Keratinocyte (primary cell): ENCODE measurements at regions not wholly inside any gene's neighbourhood (a gene's known extent, or its start where the extent isn't known, plus 50 kb on each side); places are given as distances from the start of the nearest gene placed in this dataset.

ENCODE experiments used
- DNase-seq: peaks from one replicate; pipeline ENCODE4 v3.0.0-alpha.2; 2011; ENCODE audit warnings: low read depth, missing footprints, low spot score
- FAIRE-seq: peaks from 2 replicates; lab custom pipeline; 2011; peaks lifted over from hg19 to GRCh38; lab: Jason Lieb, UNC
- H2AFZ ChIP-seq: 2 replicates; pipeline ENCODE4 v1.6.0; 2012; ENCODE audit warnings: low read length, control low read depth, inconsistent platforms; ENCODE audit not compliant: control insufficient read depth
- H3K27ac ChIP-seq: 2 replicates; pipeline ENCODE4 v1.5.1; 2011; ENCODE audit warnings: low read length; ENCODE audit not compliant: control insufficient read depth, insufficient read depth
- H3K27me3 ChIP-seq: 3 replicates; pipeline ENCODE4 v1.6.0; 2011; ENCODE audit warnings: low read length; ENCODE audit not compliant: control insufficient read depth, insufficient read depth; ENCODE audit errors: extremely low read depth
- H3K36me3 ChIP-seq, 2 experiments: 2 replicates in 1 of 2; 3 replicates in 1 of 2; pipeline ENCODE4 v1.5.1; 2011; ENCODE audit warnings: low read length in 2 of 2, mild to moderate bottlenecking in 1 of 2; ENCODE audit not compliant: control insufficient read depth in 2 of 2, insufficient read depth in 2 of 2; ENCODE audit errors: extremely low read depth in 1 of 2
- H3K4me1 ChIP-seq: 3 replicates; pipeline ENCODE4 v1.5.1; 2011; ENCODE audit warnings: low read length; ENCODE audit not compliant: control insufficient read depth, insufficient read depth; ENCODE audit errors: extremely low read depth
- H3K4me2 ChIP-seq: 3 replicates; pipeline ENCODE4 v1.6.0; 2011; ENCODE audit warnings: low read depth, low read length; ENCODE audit not compliant: control insufficient read depth, insufficient read depth; ENCODE audit errors: extremely low read depth
- H3K4me3 ChIP-seq, 3 experiments: fragments of 200-600 bp in 1 of 3; sonication (generic) in 1 of 3; 2 replicates in 2 of 3; 3 replicates in 1 of 3; pipeline ENCODE4 v1.5.1; 2011 to 2016; ENCODE audit warnings: low read length in 3 of 3, mild to moderate bottlenecking in 3 of 3, control low read depth in 2 of 3, inconsistent platforms in 1 of 3, low read depth in 1 of 3, mixed read lengths in 1 of 3, mixed run types in 1 of 3, moderate library complexity in 1 of 3; ENCODE audit not compliant: control insufficient read depth in 2 of 3, insufficient read depth in 2 of 3; ENCODE audit errors: extremely low read depth in 1 of 3
- H3K79me2 ChIP-seq: 2 replicates; pipeline ENCODE4 v1.6.0; 2012; ENCODE audit warnings: low read length; ENCODE audit not compliant: control insufficient read depth, insufficient read depth
- H3K9ac ChIP-seq: 3 replicates; pipeline ENCODE4 v1.6.0; 2011; ENCODE audit warnings: low read length; ENCODE audit not compliant: control insufficient read depth, insufficient read depth; ENCODE audit errors: extremely low read depth
- H3K9me1 ChIP-seq: 3 replicates; pipeline ENCODE4 v1.6.0; 2011; ENCODE audit warnings: low read length; ENCODE audit not compliant: control insufficient read depth, insufficient read depth; ENCODE audit errors: extremely low read depth
- H3K9me3 ChIP-seq: 2 replicates; pipeline ENCODE4 v1.5.1; 2012; ENCODE audit warnings: low read depth, low read length; ENCODE audit not compliant: control insufficient read depth
- H4K20me1 ChIP-seq: 3 replicates; pipeline ENCODE4 v1.6.0; 2011; ENCODE audit warnings: low read length; ENCODE audit not compliant: control insufficient read depth, insufficient read depth; ENCODE audit errors: extremely low read depth
- EZH2 ChIP-seq: IDR thresholded peaks from one replicate; pipeline ENCODE4 v1.6.1; 2012; ENCODE audit warnings: inconsistent platforms, mild to moderate bottlenecking, low read length, moderate library complexity
- dilution Hi-C: fragments of 300-500 bp; cut with MboI; formaldehyde crosslinking; loops from one replicate; pipeline ENCODE4 v1.7.0; 2020; ENCODE audit warnings: low sequenced_read_pairs; ENCODE audit not compliant: extremely low pct_ligation_motif_present
- TF ChIP-seq, protein P1 (sequence below), 3 experiments: IDR thresholded peaks in 1 of 3; conservative IDR thresholded peaks in 1 of 3; optimal IDR thresholded peaks in 1 of 3; 2 replicates in 2 of 3; 3 replicates in 1 of 3; pipeline versions ENCODE3 to v1.5.1; 2011; ENCODE audit warnings: low read length in 3 of 3, mild to moderate bottlenecking in 3 of 3, moderate library complexity in 2 of 3, control low read depth in 1 of 3, inconsistent platforms in 1 of 3; ENCODE audit not compliant: insufficient read depth in 2 of 3; ENCODE audit errors: extremely low read depth in 1 of 3

DNA sequence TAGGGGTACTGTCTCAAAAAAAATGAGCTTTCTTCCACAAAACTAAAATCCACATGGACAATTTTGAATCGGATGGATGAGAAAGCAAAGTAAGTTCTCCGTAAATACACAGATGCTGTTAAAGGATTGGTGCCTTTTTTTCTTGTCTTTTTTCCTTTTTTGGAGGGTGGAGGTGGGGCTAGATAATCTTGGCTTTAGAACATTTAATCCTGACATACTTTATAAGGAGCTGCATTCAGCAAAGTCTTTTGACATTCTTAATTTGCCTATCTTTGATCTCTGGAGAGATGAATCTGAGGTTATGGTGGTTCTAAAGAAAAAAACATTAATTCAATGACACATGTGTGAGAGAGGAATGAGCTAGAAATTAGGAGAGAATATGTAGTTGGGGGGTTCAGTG is 312.3 kb upstream of the KCNJ16 start:
- no peak for FAIRE-seq
- dilution Hi-C loops, result no loop called here
- Histone ChIP-seq H2AFZ (no peak overlapping the region), H3K4me2 (no peak overlapping the region), H3K36me3 (no peaks in the 10 kb centered on the region), H3K27ac (peak overlapping the region; percentile 61), H3K9ac (no peak overlapping the region), H4K20me1 (no peaks in the 10 kb centered on the region), H3K79me2 (no peaks in the 10 kb centered on the region), H3K9me3 (no peaks in the 10 kb centered on the region), H3K4me3 (no peak overlapping the region), H3K27me3 (no peaks in the 10 kb centered on the region), H3K9me1 (no peaks in the 10 kb centered on the region), H3K4me1 (peaks cover 30% of the 10 kb centered on the region)
- no peak for TF ChIP-seq EZH2
- TF ChIP-seq, protein P1, sequence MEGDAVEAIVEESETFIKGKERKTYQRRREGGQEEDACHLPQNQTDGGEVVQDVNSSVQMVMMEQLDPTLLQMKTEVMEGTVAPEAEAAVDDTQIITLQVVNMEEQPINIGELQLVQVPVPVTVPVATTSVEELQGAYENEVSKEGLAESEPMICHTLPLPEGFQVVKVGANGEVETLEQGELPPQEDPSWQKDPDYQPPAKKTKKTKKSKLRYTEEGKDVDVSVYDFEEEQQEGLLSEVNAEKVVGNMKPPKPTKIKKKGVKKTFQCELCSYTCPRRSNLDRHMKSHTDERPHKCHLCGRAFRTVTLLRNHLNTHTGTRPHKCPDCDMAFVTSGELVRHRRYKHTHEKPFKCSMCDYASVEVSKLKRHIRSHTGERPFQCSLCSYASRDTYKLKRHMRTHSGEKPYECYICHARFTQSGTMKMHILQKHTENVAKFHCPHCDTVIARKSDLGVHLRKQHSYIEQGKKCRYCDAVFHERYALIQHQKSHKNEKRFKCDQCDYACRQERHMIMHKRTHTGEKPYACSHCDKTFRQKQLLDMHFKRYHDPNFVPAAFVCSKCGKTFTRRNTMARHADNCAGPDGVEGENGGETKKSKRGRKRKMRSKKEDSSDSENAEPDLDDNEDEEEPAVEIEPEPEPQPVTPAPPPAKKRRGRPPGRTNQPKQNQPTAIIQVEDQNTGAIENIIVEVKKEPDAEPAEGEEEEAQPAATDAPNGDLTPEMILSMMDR (optimal IDR thresholded peaks at IDR 0.05 in 1 of 3, IDR thresholded peaks at IDR 0.05 in 1 of 3, conservative IDR thresholded peaks at IDR 0.05 in 1 of 3; ENCODE audit: extremely low read depth in 1 of 3, insufficient read depth in 2 of 3, low read length in 3 of 3), result no peak
- DNase-seq, result no peak

DNA sequence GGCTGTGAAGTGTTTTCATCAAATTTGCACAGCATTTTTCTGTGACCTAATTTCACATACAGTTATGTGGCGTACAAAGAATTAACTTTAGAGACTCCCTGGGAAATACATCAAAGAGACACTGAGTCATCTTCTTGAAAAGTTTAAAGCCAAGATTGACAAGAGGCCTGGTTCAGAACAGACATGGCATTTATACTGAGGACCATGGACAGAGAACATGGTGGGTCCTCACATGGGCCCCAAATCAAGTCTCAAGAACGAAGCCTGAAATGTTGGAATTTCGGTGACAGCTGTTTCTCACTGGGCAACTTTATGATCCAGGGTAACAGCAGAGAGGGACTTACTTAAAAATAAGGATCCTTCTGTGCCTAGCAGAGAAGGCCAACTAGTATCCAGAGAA is 311.5 kb upstream of the KCNJ16 start:
- H4K20me1 ChIP-seq, result no peaks in the 10 kb centered on the region
- DNase-seq, result no peak
- H2AFZ ChIP-seq, result no peak overlapping the region
- no peak for FAIRE-seq
- no peak overlapping the region for H3K4me3 ChIP-seq
- no peaks in the 10 kb centered on the region for H3K27me3 ChIP-seq
- H3K9me3 ChIP-seq, result no peaks in the 10 kb centered on the region
- H3K9ac ChIP-seq, result no peak overlapping the region
- H3K4me2 ChIP-seq, result no peak overlapping the region
- H3K9me1 ChIP-seq, result no peaks in the 10 kb centered on the region
- H3K36me3 ChIP-seq, result no peaks in the 10 kb centered on the region
- no peaks in the 10 kb centered on the region for H3K79me2 ChIP-seq
- dilution Hi-C loops, result no loop called here
- peaks cover 30% of the 10 kb centered on the region for H3K4me1 ChIP-seq
- no peak for TF ChIP-seq EZH2
- TF ChIP-seq, protein P1 (optimal IDR thresholded peaks at IDR 0.05 in 1 of 3, IDR thresholded peaks at IDR 0.05 in 1 of 3, conservative IDR thresholded peaks at IDR 0.05 in 1 of 3; ENCODE audit: extremely low read depth in 1 of 3, insufficient read depth in 2 of 3, low read length in 3 of 3), result no peak
- H3K27ac ChIP-seq, result no peak overlapping the region
